ENCODE measurements at regions not wholly inside any gene's neighbourhood (a gene's known extent, or its start where the extent isn't known, plus 50 kb on each side); places are given as distances from the start of the nearest gene placed in this dataset.

- TF ChIP-seq YY1 (IDR thresholded peaks at IDR 0.05; ENCODE audit: low read depth): no peak
- TF ChIP-seq CTCF (IDR thresholded peaks at IDR 0.05): no peak
- no peak for TF ChIP-seq RXRA (IDR thresholded peaks at IDR 0.05; ENCODE audit: borderline replicate concordance, low read depth)
- TF ChIP-seq USF2 (IDR thresholded peaks at IDR 0.05; ENCODE audit: borderline replicate concordance, low read depth, low read length): no peak
- TF ChIP-seq TAF1 (IDR thresholded peaks at IDR 0.05; ENCODE audit: borderline replicate concordance, low read depth, low read length): no peak
- TF ChIP-seq EP300 (IDR thresholded peaks at IDR 0.05; ENCODE audit: borderline replicate concordance in 1 of 2, low read depth in 1 of 2, low read length in 1 of 2): no peak
- no peak for TF ChIP-seq FOXM1 (IDR thresholded peaks at IDR 0.05; ENCODE audit: low read depth)
- TF ChIP-seq MAX (IDR thresholded peaks at IDR 0.05; ENCODE audit: low read depth): no peak
- no peak for TF ChIP-seq IRF3 (IDR thresholded peaks at IDR 0.05; ENCODE audit: low read depth, low read length)
- TF ChIP-seq MEF2A (IDR thresholded peaks at IDR 0.05; ENCODE audit: borderline replicate concordance, low read depth): no peak
- TF ChIP-seq USF1 (IDR thresholded peaks at IDR 0.05; ENCODE audit: borderline replicate concordance, low read depth): no peak
- TF ChIP-seq RAD21 (IDR thresholded peaks at IDR 0.05; ENCODE audit: low read length): no peak
- no peak for TF ChIP-seq NFIC (IDR thresholded peaks at IDR 0.05; ENCODE audit: borderline replicate concordance)
- no peak for TF ChIP-seq FOXJ3 (CRISPR knock-in tag; IDR thresholded peaks at IDR 0.05)
Observed at GRCh38 chr13:58547419-58547818, 915.9 kb downstream of the PCDH17 start.
